GM19351 (cell line): ENCODE measurements at regions not wholly inside any gene's neighbourhood (a gene's known extent, or its start where the extent isn't known, plus 50 kb on each side); places are given as distances from the start of the nearest gene placed in this dataset.

Experiments
- ATAC-seq: cut with Tn5 transposase; IDR thresholded peaks from one replicate; pipeline ENCODE4 v1.9.1; 2021; ENCODE audit warnings: mild to moderate bottlenecking, moderate library complexity; ENCODE audit not compliant: unreplicated experiment

- no peak for ATAC-seq
Measured at GRCh38 chr18:42258301-42258965, 303.4 kb downstream of the PIK3C3 start.

- ATAC-seq, result no peak
Measured at GRCh38 chr18:42261731-42262130, 306.7 kb downstream of the PIK3C3 start.

- no peak for ATAC-seq
Measured at GRCh38 chr18:42264497-42264896, 309.5 kb downstream of the PIK3C3 start.

GRCh38 chr18:42268186-42268725 lies 313.2 kb downstream of the PIK3C3 start:
- ATAC-seq, result no peak

- ATAC-seq, result no peak
Measured at GRCh38 chr18:42268798-42269197, 313.8 kb downstream of the PIK3C3 start.

GRCh38 chr18:42271647-42272414 lies 316.8 kb downstream of the PIK3C3 start:
- no peak for ATAC-seq

- ATAC-seq, result peak; percentile 55
Measured at GRCh38 chr18:42274488-42275137, 319.6 kb downstream of the PIK3C3 start.

GRCh38 chr18:42275138-42275535 lies 320.1 kb downstream of the PIK3C3 start:
- ATAC-seq, result no peak

- no peak for ATAC-seq
Measured at GRCh38 chr18:42275949-42276730, 321.1 kb downstream of the PIK3C3 start.

- ATAC-seq, result no peak
Measured at GRCh38 chr18:42281124-42281523, 326.1 kb downstream of the PIK3C3 start.

- no peak for ATAC-seq
Measured at GRCh38 chr18:42281851-42282250, 326.8 kb downstream of the PIK3C3 start.

GRCh38 chr18:42287047-42287446 lies 332.0 kb downstream of the PIK3C3 start:
- no peak for ATAC-seq

- no peak for ATAC-seq
Measured at GRCh38 chr18:42288129-42288528, 333.1 kb downstream of the PIK3C3 start.

- ATAC-seq, result no peak
Measured at GRCh38 chr18:42289526-42289925, 334.5 kb downstream of the PIK3C3 start.

- no peak for ATAC-seq
Measured at GRCh38 chr18:42290318-42291307, 335.6 kb downstream of the PIK3C3 start.

- ATAC-seq, result no peak
Measured at GRCh38 chr18:42292654-42293053, 337.6 kb downstream of the PIK3C3 start.

- no peak for ATAC-seq
Measured at GRCh38 chr18:42296192-42296591, 341.2 kb downstream of the PIK3C3 start.

- no peak for ATAC-seq
Measured at GRCh38 chr18:42296723-42297122, 341.7 kb downstream of the PIK3C3 start.

- peak; percentile 98 for ATAC-seq
Measured at GRCh38 chr18:42298759-42299675, 344.0 kb downstream of the PIK3C3 start.
